ENCODE measurements at regions not wholly inside any gene's neighbourhood (a gene's known extent, or its start where the extent isn't known, plus 50 kb on each side); places are given as distances from the start of the nearest gene placed in this dataset.

DNA sequence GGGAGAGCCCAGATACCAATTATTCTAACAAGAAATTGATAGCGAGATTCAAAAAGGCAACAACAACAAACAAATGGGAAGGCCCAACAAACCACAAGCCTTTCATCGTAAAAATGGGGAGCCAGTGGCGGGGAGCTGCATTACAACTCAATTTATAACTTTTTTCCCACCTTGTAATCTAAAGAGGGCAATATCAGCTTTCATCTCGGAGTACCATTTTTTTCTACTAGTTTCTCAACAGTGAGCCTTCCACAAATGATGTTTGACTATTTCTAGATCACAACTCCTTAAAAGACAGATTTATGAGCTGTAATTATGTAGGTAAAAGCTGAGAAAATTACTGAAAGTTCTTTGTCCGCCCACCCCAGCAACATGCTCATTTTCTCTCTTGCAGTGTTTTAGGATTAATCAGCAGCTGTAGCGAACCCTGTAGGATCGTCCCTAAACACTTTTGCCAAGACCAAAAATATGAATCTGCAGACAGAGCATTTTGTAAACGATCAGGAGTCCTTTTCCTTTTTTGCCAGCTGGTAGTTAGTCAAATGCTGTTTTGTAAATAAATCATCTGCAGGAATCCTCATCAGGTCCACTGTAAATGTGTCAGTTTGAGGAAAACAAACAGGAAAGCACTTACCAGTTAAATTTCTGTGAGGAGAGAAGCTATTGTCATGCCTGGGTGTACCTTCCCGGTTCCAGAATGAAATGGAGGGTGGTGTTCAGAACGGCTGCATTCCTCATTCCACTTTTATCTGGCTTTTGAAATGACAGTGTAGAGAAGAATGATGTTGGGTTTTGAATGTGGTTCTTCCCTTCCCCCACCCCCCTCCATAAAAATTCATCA lies 53.2 kb downstream of the EEF1B2 start:
- no peak for DNase-seq

DNA sequence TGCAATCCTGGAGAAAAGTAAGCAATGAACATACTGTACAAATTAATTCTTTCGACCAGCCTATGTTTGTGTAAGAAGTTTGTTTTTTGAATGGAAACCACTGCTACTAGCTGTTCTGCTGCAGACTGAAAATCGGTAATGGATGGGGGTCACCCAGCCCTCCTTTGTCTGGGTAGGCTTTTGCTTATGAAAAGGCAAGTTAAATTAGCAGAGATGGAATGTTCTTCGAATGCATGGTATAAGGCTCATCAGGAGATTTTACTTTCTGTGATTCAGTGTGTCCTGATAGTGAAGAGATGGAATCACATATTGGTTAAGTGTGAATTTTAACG lies 53.8 kb downstream of the EEF1B2 start:
- DNase-seq: no peak

DNA sequence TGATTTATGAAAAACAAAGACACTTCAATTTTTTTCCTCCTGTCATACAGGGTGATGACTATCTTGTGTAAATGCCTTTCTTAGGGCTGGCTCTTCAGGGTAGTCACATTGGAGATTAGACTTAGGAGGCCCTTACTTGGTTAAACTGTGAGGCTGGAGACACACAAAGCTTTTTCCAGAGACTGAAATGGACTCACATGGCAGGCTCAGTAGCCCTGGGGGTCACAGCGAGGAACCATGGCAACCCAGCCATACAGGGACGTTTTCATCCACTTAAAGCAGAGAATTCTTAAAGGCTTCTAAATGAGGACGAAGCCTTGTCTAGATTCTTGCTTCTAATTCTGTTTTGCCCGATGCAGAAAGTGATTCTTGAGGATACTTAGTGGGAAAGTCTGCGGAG lies 57.3 kb upstream of the ZDBF2 start:
- no peak for DNase-seq

DNA sequence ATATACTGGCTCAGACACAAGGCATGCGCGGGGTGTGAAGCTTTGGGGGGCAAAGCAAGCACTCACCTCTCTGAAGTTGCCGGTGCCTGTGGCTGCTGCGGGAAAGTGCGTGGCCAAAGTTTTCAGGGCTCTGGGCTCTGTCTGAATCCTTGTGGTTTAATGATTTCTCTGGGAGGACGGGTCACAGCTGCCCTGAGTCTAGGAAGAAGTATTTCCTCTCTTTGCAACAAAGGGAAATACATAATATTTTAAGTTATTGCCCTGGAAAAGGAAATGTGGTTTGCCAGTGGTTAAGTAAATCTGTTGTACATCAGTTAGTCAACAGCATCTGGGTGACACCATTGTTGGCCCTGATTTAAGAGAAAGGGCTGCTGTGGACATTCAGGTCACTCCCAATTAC lies 56.7 kb upstream of the ZDBF2 start:
- peak; percentile 25 for DNase-seq

DNA sequence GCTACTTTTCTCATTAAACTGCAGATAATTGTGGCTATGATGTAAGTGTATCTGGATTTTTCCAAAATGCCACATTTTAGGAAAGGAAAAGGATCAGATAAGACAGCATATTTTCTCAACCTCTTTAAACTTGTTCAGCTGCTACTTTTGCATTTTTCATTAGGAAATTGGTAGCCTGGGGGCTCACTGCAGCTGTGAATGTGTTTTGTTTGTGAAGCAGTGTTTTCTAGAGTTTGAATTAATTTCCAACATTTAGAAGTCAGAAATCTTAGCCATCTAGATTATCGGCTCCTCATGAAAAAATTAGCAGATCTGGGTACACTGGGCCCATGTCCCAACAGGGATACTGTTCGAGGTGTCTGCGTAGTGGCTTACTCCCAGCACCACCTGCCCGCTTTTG lies 56.3 kb upstream of the ZDBF2 start:
- no peak for DNase-seq

DNA sequence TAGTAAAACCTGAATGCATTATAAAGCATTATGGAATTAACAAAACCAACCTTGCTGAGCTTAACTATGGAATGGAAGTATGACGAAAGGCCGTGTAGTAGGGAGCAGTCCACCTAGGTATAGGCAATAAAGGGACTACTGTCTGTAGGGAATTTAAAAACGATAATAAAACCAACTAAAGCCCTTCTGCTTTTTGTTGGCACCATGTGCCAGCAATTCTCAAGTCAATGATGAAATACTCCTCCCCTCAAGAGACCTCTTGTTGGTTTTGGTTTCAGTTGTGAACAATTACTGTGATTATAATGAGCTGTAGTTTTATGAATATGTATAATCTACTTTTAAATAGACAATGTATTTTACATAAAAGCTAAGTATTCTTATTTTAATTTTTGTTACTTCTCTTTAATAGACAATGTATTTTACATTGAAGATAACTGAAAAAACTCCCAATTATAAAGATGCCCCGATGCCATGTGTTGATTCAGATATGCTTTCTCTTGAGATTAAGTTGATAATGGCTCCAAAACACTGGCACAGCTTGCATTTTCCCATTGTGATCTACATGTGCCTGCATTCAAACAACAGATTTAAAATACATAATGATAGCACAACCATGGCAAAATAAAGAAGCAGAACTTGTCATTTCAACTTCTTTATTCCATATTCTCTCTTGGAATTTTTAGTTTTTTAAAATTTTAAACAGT lies 55.5 kb upstream of the ZDBF2 start:
- peak; percentile 31 for DNase-seq

DNA sequence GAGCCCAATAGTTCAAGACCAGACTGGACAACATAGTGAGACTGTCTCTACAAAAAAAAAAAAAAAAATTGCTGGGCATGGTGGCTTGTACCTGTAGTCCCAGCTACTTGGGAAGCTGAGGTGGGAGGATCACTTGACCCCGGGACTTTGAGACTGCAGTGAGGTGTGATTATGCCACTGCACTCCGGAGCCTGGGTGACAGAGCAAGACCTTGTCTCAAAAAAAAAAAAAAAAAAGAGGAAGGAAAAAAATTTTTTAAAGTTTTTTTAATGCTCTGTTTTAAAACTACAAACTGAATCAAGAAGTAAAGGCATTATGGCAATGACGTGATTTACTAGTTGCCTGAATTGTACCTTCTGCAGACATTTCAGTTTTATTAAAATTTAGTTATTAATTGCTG lies 54.5 kb upstream of the ZDBF2 start:
- no peak for DNase-seq

DNA sequence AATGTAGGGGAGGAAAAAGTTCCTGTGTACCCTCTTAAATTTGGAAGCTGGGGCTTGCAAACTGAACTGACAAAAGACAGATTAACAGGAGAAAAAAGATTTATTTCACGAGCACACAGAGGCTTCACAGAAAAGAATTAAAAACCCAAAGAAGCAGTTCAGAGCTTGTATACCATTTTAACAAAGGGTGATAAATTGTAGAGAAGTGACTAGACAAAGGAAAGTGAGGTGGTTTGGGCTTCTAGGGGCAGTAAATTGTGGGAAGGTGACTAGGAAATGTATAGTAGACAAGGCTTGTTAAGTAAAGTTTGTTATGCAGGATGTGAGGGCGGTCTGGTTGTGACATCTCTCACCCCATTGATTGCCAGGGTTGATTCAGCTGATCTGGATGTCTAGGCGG lies 53.5 kb upstream of the ZDBF2 start:
- DNase-seq: no peak

Data from hematopoietic multipotent progenitor cell treated with erythropoietin and hydrocortisone succinate and interleukin-3 and kit ligand, for 4 days (in vitro differentiated cells).